IMR-90 (cell line): ENCODE measurements at regions not wholly inside any gene's neighbourhood (a gene's known extent, or its start where the extent isn't known, plus 50 kb on each side); places are given as distances from the start of the nearest gene placed in this dataset.
"Not testable (repeated sequence)": the region's sequence is repeated elsewhere in the genome, so short reads cannot be mapped to it uniquely, and the experiment has no call there.

Experiments
- ATAC-seq: fragments of 200-7000 bp; cut with Tn5 transposase; 2 replicates; pipeline ENCODE4 v1.9.1; 2020; ENCODE audit warnings: low read depth, mild to moderate bottlenecking, moderate library complexity
- BruUV-seq: library from RNA; stranded (reverse); fragments of 400-500 nt; replicated peaks from 2 replicates; lab custom pipeline; 2021; lab: Mats Ljungman, UMichigan
- CTCF ChIA-PET: fragments of 300-600 bp; formaldehyde crosslinking; extraction: SDS; loops from one replicate; lab custom pipeline; 2021; ENCODE audit warnings: antibody characterized with exemption; lab: Yijun Ruan, JAX
- POLR2A ChIA-PET: fragments of 300-600 bp; sonication (Branson Sonifier 250); formaldehyde crosslinking; loops from one replicate; lab custom pipeline; 2022; ENCODE audit warnings: antibody characterized with exemption; ENCODE audit not compliant: unreplicated experiment; lab: Charles Lee
- DNase-seq: peaks from one replicate; pipeline ENCODE4 v3.0.0; 2013
- H2AFZ ChIP-seq: replicated peaks from 2 replicates; pipeline ENCODE3; 2013; ENCODE audit warnings: low read length, mild to moderate bottlenecking; ENCODE audit not compliant: poor library complexity
- H2AK5ac ChIP-seq: 2 replicates; pipeline ENCODE4 v1.6.1; 2013; ENCODE audit warnings: low read depth, low read length, inconsistent platforms
- H2AK9ac ChIP-seq: replicated peaks from 2 replicates; pipeline ENCODE3; 2013; ENCODE audit warnings: mild to moderate bottlenecking, low read depth, low read length, moderate library complexity; ENCODE audit not compliant: poor library complexity
- H2BK120ac ChIP-seq: 2 replicates; pipeline ENCODE4 v1.6.1; 2013; ENCODE audit warnings: low read depth, low read length, inconsistent platforms
- H2BK15ac ChIP-seq: 3 replicates; pipeline ENCODE4 v1.6.1; 2013; ENCODE audit warnings: low read depth, low read length, inconsistent platforms
- H2BK20ac ChIP-seq: 2 replicates; pipeline ENCODE4 v1.6.1; 2013; ENCODE audit warnings: low read depth, mild to moderate bottlenecking, inconsistent platforms, low read length, moderate library complexity
- H2BK5ac ChIP-seq: 2 replicates; pipeline ENCODE4 v1.6.1; 2013; ENCODE audit warnings: mild to moderate bottlenecking, low read depth, low read length, inconsistent platforms; ENCODE audit not compliant: poor library complexity, severe bottlenecking
- H3K14ac ChIP-seq: replicated peaks from 2 replicates; pipeline ENCODE4 v1.6.1; 2013; ENCODE audit warnings: low read depth, low read length, inconsistent platforms
- H3K18ac ChIP-seq: 2 replicates; pipeline ENCODE4 v1.6.1; 2013; ENCODE audit warnings: low read depth, low read length, control low read depth
- H3K23ac ChIP-seq: 2 replicates; pipeline ENCODE4 v1.6.1; 2013; ENCODE audit warnings: low read depth, low read length, inconsistent platforms
- H3K27ac ChIP-seq: 2 replicates; pipeline ENCODE4 v1.5.1; 2013; ENCODE audit warnings: mild to moderate bottlenecking, control low read depth, low read length; ENCODE audit not compliant: insufficient read depth
- H3K27me3 ChIP-seq: 2 replicates; pipeline ENCODE4 v1.6.1; 2013; ENCODE audit warnings: low read length; ENCODE audit not compliant: control insufficient read depth, insufficient read depth
- H3K36me3 ChIP-seq: 2 replicates; pipeline ENCODE4 v1.6.1; 2013; ENCODE audit warnings: low read length, mixed read lengths; ENCODE audit not compliant: control insufficient read depth, insufficient read depth
- H3K4ac ChIP-seq: 2 replicates; pipeline ENCODE4 v1.6.1; 2013; ENCODE audit warnings: low read depth, low read length, inconsistent platforms
- H3K4me1 ChIP-seq: 2 replicates; pipeline ENCODE4 v1.6.1; 2013; ENCODE audit warnings: low read length, mixed read lengths; ENCODE audit not compliant: control insufficient read depth, insufficient read depth
- H3K4me2 ChIP-seq: 2 replicates; pipeline ENCODE4 v1.6.1; 2013; ENCODE audit warnings: low read depth, mild to moderate bottlenecking, control low read depth, low read length, moderate library complexity
- H3K4me3 ChIP-seq: 2 replicates; pipeline ENCODE4 v1.5.1; 2013; ENCODE audit warnings: low read depth, mild to moderate bottlenecking, control low read depth, low read length, moderate library complexity; ENCODE audit not compliant: insufficient read depth
- H3K56ac ChIP-seq: 2 replicates; pipeline ENCODE4 v1.6.1; 2013; ENCODE audit warnings: low read length, inconsistent platforms; ENCODE audit not compliant: insufficient read depth; ENCODE audit errors: extremely low read depth
- H3K79me1 ChIP-seq, 2 experiments: 2 replicates each; pipeline ENCODE4 v1.6.1; 2013; ENCODE audit warnings: low read length in 2 of 2, inconsistent platforms in 1 of 2, low read depth in 1 of 2
- H3K9ac ChIP-seq: 2 replicates; pipeline ENCODE4 v1.6.1; 2013; ENCODE audit warnings: low read depth, low read length, control low read depth
- H3K9me1 ChIP-seq: 2 replicates; pipeline ENCODE4 v1.6.1; 2013; ENCODE audit warnings: low read length, inconsistent platforms; ENCODE audit not compliant: insufficient read depth
- H3K9me3 ChIP-seq: 2 replicates; pipeline ENCODE4 v1.6.1; 2013; ENCODE audit warnings: low read length; ENCODE audit not compliant: control insufficient read depth, insufficient read depth
- H4K20me1 ChIP-seq: 2 replicates; pipeline ENCODE4 v1.6.1; 2013; ENCODE audit warnings: low read length, inconsistent platforms; ENCODE audit not compliant: insufficient read depth
- H4K5ac ChIP-seq: 2 replicates; pipeline ENCODE4 v1.6.1; 2013; ENCODE audit warnings: mild to moderate bottlenecking, low read depth, low read length, control low read depth
- H4K8ac ChIP-seq, 2 experiments: 2 replicates each; pipeline ENCODE4 v1.6.1; 2013; ENCODE audit warnings: low read depth in 2 of 2, low read length in 2 of 2, control low read depth in 1 of 2, inconsistent platforms in 1 of 2
- H4K91ac ChIP-seq: 2 replicates; pipeline ENCODE4 v1.6.1; 2013; ENCODE audit warnings: low read depth, low read length, inconsistent platforms; ENCODE audit not compliant: insufficient read depth
- WGBS, 2 experiments: methylation state at CpG; one replicate each; pipeline versions ENCODE4 v1.1.5 to v1.1.7; 2013; ENCODE audit warnings: missing lambda C conversion rate in 2 of 2; ENCODE audit not compliant: insufficient read length in 1 of 2; ENCODE audit errors: extremely low coverage in 2 of 2; 5-methylcytosine and 5-hydroxymethylcytosine counted together
- dilution Hi-C: fragments of 300-500 bp; cut with HindIII; formaldehyde crosslinking; loops from one replicate; pipeline ENCODE4 v1.14.3; 2018; ENCODE audit warnings: low sequenced_read_pairs; ENCODE audit not compliant: unreplicated experiment
- in situ Hi-C: fragments of 300-500 bp; cut with MboI; formaldehyde crosslinking; loops from 3 replicates; pipeline ENCODE4 v1.14.3; 2019; ENCODE audit warnings: low sequenced_read_pairs, inconsistent platforms, mixed read lengths
- intact Hi-C: fragments of 100-400 bp; cut with micrococcal nuclease; formaldehyde crosslinking; loops from 2 replicates; pipeline ENCODE4 v1.10.0; 2022

DNA sequence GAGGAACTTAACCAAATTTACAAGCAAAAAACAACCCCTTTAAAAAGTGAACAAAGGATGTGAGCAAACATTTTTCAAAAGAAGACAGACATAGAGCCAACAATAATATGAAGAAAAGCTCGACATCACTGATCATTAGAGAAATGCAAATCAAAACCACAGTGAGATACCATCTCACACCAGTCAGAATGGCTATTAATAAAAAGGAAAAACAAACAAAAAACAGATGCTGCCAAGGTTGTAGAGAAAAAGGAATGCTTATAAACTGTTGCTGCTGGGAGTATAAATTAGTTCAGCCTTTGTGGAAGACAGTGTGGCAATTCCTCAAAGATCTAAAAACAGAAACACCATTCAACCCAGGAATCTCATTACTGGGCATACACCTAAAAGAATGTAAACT, 527.8 kb upstream of the PTCHD4 start:
- H2BK5ac ChIP-seq, H2BK120ac ChIP-seq, POLR2A ChIA-PET, ATAC-seq, in situ Hi-C loops, dilution Hi-C loops, H3K4me2 ChIP-seq, intact Hi-C loops, H4K5ac ChIP-seq, H3K27ac ChIP-seq, H3K9me3 ChIP-seq, H3K79me1 ChIP-seq, H4K8ac ChIP-seq, H3K9ac ChIP-seq, H3K23ac ChIP-seq, H3K27me3 ChIP-seq, H4K91ac ChIP-seq, H2AK5ac ChIP-seq, CTCF ChIA-PET, H3K4me3 ChIP-seq, H3K36me3 ChIP-seq, H3K4me1 ChIP-seq, H3K18ac ChIP-seq, DNase-seq, BruUV-seq, H2BK20ac ChIP-seq, H4K20me1 ChIP-seq, H3K4ac ChIP-seq, H2AK9ac ChIP-seq, H3K56ac ChIP-seq, H2AFZ ChIP-seq, H3K14ac ChIP-seq, H2BK15ac ChIP-seq, H3K9me1 ChIP-seq: not testable (repeated sequence)
- WGBS, 2 experiments, result no CpG with 5 or more reads among the region's 1 CpG
